ENCODE measurements at regions not wholly inside any gene's neighbourhood (a gene's known extent, or its start where the extent isn't known, plus 50 kb on each side); places are given as distances from the start of the nearest gene placed in this dataset.

- no peak for TF ChIP-seq CTCF (IDR thresholded peaks at IDR 0.05; ENCODE audit: insufficient read depth, low read length, poor library complexity, severe bottlenecking)
- TF ChIP-seq EZH2phosphoT487 (conservative IDR thresholded peaks at IDR 0.05; ENCODE audit: low read length) = no peak
These were observed 113.4 kb upstream of the PELI2 start for GRCh38 chr14:56004786-56005185.
